Right atrium auricular region (tissue), 2 donors: ENCODE measurements at regions not wholly inside any gene's neighbourhood (a gene's known extent, or its start where the extent isn't known, plus 50 kb on each side); places are given as distances from the start of the nearest gene placed in this dataset.

Source experiments
- DNase-seq: peaks from one replicate; pipeline ENCODE4 v3.0.0-alpha.2; 2019; ENCODE audit warnings: low spot score
- H3K27ac ChIP-seq, 2 donors: fragments of 200-600 bp; sonication (generic); 1 replicate in 1 of 2; 2 replicates in 1 of 2; pipeline ENCODE4 v1.5.1; 2016 to 2019
- H3K27me3 ChIP-seq, 2 donors: fragments of 200-600 bp; sonication (generic); one replicate each; pipeline versions ENCODE4 v1.5.1 to v1.6.0; 2017 to 2019
- H3K36me3 ChIP-seq: fragments of 200-600 bp; sonication (generic); one replicate; pipeline ENCODE4 v1.5.1; 2016
- H3K4me1 ChIP-seq, 2 donors: fragments of 200-600 bp; sonication (generic); one replicate each; pipeline versions ENCODE4 v1.5.1 to v1.6.0; 2017 to 2019
- H3K4me3 ChIP-seq, 2 donors: fragments of 200-600 bp; sonication (generic); 1 replicate in 1 of 2; 2 replicates in 1 of 2; pipeline ENCODE4 v1.5.1; 2017 to 2019; ENCODE audit warnings: mild to moderate bottlenecking in 1 of 2, moderate library complexity in 1 of 2
- H3K9me3 ChIP-seq, 2 donors: fragments of 200-600 bp; sonication (generic); one replicate each; pipeline ENCODE4 v1.5.1; 2019
- TF ChIP-seq, protein P1 (sequence below), 2 donors: fragments of 200-600 bp; sonication (generic); IDR thresholded peaks; one replicate each; pipeline ENCODE4 v1.5.1; 2019; ENCODE audit warnings: antibody characterized with exemption in 2 of 2

DNA sequence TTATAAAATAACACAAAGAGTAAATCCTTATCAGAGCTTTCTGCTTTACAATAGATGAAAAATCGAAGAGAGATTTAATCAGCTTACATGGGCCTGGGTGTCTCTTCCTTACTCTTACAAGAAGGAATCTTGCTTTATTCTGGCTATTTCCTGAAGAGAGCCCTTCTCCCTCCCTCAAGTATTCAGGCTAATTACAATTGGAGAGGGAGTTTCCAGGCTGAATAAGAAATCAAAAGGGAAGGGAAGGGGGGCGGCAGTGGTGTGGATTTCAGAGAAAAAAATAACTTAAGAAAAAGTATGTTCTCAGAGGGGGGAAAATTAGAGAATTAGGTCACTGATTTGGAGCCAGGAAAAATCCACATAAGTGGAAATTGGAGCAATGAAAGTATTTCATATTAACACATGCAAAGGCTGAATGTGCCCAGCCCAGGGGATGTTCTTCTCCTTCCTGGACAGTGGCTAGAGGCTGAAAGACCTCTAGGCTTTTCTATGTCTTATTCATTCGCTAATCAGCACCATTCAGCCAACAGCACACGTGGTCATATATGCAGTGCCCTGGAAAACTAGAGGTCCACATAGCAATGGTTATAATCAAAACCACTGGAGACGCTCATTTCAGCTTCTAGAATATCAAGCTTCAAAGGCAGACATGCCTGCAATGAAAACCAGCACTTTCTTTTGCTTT is 158.9 kb upstream of the BTG1 start:
- no peaks in the 10 kb centered on the region for H3K27me3 ChIP-seq
- no peak overlapping the region for H3K4me3 ChIP-seq
- peaks cover 0 to 12% of the 10 kb centered on the region in 2 donors for H3K4me1 ChIP-seq
- H3K9me3 ChIP-seq, result no peaks in the 10 kb centered on the region
- H3K36me3 ChIP-seq, result no peaks in the 10 kb centered on the region
- TF ChIP-seq, protein P1, sequence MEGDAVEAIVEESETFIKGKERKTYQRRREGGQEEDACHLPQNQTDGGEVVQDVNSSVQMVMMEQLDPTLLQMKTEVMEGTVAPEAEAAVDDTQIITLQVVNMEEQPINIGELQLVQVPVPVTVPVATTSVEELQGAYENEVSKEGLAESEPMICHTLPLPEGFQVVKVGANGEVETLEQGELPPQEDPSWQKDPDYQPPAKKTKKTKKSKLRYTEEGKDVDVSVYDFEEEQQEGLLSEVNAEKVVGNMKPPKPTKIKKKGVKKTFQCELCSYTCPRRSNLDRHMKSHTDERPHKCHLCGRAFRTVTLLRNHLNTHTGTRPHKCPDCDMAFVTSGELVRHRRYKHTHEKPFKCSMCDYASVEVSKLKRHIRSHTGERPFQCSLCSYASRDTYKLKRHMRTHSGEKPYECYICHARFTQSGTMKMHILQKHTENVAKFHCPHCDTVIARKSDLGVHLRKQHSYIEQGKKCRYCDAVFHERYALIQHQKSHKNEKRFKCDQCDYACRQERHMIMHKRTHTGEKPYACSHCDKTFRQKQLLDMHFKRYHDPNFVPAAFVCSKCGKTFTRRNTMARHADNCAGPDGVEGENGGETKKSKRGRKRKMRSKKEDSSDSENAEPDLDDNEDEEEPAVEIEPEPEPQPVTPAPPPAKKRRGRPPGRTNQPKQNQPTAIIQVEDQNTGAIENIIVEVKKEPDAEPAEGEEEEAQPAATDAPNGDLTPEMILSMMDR (IDR thresholded peaks at IDR 0.05), result no peak
- DNase-seq, result no peak
- no peak overlapping the region for H3K27ac ChIP-seq

DNA sequence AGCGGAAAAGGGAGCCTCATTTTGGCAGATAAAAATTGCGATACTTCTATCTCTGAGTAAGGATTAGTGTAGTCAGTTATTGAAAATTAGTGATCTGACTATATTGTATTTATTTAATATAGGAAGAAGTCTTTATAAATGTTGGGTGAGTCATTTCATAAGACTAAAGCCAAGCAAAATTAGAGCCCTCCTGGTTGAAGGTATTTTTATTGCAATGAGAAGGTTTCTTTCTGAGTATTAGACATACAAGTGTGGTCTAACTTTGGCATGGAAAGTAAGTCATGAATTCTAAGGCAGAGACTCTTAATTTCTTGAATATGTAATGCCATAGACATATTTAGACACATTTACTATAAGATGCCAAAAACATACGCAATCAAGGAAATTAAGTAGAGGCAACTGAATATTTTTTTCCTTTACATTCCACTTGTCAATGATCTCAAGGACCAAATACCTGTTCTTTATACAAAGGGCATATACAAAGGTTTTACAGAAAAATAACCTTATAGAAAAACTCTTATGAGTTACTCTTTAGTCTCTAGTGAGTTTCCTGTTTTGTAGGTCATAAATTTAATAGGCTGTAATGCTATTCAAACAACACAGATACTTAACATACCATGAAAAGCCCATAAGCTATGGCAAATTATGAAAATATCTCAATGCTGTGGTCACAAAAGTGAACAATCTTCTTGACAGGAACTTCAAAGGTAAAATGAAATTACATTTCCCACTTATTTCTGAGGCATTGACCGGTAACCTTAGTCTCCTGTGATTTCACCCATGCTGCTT is 156.6 kb upstream of the BTG1 start:
- no peaks in the 10 kb centered on the region for H3K9me3 ChIP-seq
- H3K27me3 ChIP-seq, result no peaks in the 10 kb centered on the region
- TF ChIP-seq, protein P1 (IDR thresholded peaks at IDR 0.05), result no peak
- DNase-seq, result no peak
- peaks cover 0 to 16% of the 10 kb centered on the region in 2 donors for H3K4me1 ChIP-seq
- H3K36me3 ChIP-seq, result no peaks in the 10 kb centered on the region
- H3K4me3 ChIP-seq, result no peak overlapping the region
- no peak overlapping the region for H3K27ac ChIP-seq

DNA sequence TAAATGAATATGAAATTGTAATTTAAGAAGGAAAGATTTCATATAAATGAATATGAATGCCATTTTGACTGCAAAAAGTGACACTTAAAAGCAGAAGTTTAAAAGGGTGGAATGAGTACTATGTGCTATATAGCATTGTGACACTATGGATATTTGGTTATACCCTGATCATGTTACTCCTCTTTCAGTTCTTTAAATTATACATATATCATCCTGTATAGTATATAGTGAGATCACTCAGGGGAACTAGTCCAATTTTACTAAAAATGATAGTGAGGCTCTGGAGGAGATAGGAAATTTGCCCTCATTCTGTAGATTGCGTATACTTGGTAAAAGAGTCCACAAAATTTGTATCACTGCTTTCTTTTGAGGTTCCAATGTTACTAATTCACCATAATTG is 155.7 kb upstream of the BTG1 start:
- no peaks in the 10 kb centered on the region for H3K36me3 ChIP-seq

DNA sequence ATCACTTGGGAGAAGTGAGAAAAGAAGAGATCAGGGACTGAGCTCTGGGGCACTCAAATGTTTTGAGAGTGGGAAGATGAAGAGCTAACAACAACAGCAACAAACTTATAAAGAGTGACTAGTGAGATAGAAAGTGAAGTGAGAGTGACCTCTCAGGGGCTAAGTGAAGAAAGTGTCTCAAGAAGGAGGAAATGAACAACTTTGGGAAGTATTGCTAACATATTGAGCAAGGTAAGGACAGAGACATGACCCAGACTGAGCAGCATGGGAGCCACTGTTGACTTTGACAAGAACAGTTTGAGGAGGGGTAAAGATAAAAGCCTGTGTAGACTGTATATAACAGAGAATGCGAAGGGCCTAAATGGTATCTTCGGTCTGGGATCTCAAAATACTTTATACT is 155.1 kb upstream of the BTG1 start:
- TF ChIP-seq, protein P1 (IDR thresholded peaks at IDR 0.05), result no peak
- Histone ChIP-seq H3K4me1 (peaks cover 0 to 18% of the 10 kb centered on the region in 2 donors), H3K4me3 (no peak overlapping the region), H3K36me3 (no peaks in the 10 kb centered on the region), H3K27ac (no peak overlapping the region), H3K27me3 (no peaks in the 10 kb centered on the region), H3K9me3 (no peaks in the 10 kb centered on the region)
- DNase-seq, result no peak

More for the DNA sequence above, 155.7 kb upstream of the BTG1 start:
- Histone ChIP-seq H3K27me3 (no peaks in the 10 kb centered on the region), H3K4me1 (peaks cover 0 to 18% of the 10 kb centered on the region in 2 donors), H3K27ac (no peak overlapping the region), H3K4me3 (no peak overlapping the region), H3K9me3 (no peaks in the 10 kb centered on the region)
- no peak for DNase-seq
- TF ChIP-seq, protein P1 (IDR thresholded peaks at IDR 0.05), result no peak

DNA sequence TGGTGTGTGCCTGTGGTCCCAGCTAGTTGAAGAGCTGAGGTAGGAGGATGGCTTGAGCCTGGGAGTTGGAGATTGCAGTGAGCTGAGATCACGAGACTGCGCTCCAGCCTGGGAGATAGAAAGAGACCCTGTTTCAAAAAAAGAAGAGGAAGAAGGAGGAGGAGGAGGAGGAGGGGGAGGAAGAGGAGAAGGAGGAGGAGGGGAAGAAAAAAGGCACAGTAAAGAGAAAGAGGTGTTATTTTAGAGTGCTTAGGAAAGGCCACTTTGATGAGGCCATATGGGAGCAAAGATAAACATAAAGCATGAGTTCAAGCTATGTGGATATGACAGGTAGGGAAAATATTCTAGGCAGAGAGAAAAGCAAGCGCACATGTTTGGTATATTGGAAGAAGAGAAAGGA is 154.1 kb upstream of the BTG1 start:
- no peak overlapping the region for H3K4me3 ChIP-seq
- H3K4me1 ChIP-seq, result peaks cover 0 to 18% of the 10 kb centered on the region in 2 donors
- DNase-seq, result no peak
- no peaks in the 10 kb centered on the region for H3K36me3 ChIP-seq
- H3K27me3 ChIP-seq, result no peaks in the 10 kb centered on the region
- H3K9me3 ChIP-seq, result no peaks in the 10 kb centered on the region
- no peak overlapping the region for H3K27ac ChIP-seq
- TF ChIP-seq, protein P1 (IDR thresholded peaks at IDR 0.05), result no peak
